ELR (cell line): ENCODE measurements at regions not wholly inside any gene's neighbourhood (a gene's known extent, or its start where the extent isn't known, plus 50 kb on each side); places are given as distances from the start of the nearest gene placed in this dataset.
"Not testable (repeated sequence)": the region's sequence is repeated elsewhere in the genome, so short reads cannot be mapped to it uniquely, and the experiment has no call there.

ENCODE experiments used
- DNase-seq: peaks from one replicate; pipeline ENCODE4 v3.0.0-alpha.2; 2015; ENCODE audit warnings: low read depth

DNA sequence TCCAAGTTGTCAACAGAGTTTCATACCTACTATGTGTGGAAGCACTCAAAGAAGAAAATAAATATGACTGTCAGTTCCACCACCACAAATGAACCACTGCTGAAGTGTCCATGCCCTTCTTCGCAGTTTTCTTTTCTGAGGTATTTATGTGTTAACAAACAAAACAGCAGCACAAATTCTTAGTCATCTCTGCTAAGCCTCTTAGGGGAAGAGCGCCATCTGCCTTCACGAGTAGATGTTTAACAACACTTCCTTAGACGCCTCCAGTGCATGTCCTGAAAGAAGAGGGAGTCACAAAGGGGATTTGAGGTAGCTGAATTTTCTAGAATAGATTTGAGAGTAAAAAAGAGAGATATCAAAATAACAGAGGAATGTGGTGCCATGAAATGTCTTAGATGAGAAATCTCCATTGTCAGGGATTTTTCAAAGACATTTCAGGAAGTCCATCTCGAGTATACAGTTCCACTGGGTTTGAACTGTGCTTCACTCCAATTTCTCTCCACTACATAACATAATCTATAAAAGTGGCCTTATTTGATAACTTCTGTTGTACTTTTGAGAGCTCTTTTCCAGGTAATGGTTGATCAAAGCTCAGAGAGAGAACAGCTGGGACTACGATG, 775.3 kb upstream of the POM121L12 start:
- no peak for DNase-seq

DNA sequence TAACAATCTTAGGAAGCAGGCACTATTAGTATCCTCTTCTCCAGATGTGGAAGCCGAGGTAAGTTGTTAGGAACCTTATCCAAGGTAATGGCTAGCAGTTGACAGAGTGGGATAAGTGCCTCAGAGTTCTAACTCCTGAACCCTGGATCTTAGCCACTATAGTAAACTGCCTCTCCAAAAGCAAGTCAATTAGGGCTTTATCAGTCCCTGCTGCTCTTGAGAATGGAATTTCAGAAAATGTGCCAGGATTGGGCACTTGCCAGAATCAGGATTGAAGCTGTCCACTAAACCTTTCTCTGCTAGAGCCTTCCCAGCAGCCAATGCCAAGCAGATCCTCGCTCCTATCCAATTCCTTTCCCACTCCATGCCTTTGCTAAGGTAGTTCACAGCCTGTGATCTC, 777.5 kb upstream of the POM121L12 start:
- no peak for DNase-seq

DNA sequence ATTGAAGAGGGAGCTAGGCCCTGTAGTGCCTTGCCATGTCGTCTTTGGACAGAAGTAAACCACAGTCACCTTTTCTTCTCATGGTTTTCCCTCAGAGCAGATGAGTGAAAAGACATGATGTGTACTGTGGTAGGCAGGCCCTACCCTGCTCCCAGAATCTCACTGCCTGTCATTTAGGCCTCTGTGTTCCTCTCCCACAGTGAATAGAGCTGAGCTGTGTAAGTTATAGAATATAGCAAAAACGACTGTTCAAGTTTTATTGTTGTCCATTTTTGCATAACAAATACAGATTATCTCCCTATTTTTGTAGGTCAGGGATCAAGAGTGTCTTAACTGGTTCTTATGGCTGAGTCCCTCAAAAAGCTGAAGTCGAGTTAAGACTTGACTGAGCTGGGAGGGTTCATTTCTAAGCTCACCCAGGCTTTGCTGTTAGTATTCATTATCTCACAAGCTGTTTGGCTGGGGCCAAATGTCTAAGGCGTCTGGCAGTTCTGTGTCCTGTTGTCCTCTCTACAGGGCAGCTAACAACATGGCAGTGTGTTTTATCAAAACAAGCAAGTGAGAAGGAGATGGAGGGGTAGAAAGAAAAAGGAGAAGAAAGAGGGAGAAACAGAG, 780.9 kb upstream of the POM121L12 start:
- DNase-seq: no peak

DNA sequence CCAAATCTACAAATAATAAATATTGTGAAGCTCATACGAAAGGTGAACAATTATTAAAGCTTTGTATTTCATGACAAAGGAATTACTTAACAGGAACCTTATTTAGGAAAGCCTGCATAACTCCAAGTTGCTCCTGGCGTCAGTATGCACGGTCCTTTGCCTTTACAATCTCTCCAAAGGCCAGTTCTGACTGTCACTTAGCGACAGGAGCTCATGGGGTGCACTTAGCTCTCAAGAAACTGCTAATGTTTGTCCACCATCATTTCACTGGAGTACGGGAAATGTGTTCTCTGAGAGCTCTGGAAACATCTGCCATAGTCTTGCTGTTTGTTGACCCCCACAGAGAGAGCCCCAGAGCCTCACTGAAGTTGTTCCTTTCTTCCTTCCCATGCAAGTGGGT, 781.5 kb upstream of the POM121L12 start:
- DNase-seq: no peak

DNA sequence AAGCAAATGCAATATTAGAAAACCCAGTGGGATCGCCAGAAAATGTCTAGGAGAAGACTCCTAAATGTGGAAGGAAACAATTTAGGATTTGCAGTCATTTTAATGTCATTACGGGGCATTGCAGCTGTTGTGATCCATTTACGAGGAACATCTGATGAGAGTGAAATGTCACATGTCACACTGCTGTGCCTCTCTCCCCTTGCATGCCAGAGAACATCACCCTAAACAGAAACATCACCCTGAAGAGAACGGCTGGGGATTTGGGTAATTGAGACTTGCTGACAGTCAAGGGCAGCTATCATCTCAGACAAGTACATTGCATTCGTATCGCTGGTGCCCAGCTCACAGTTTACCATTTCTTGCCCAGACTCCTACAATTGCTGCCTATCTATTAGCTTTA, 785.7 kb upstream of the POM121L12 start:
- DNase-seq: no peak

DNA sequence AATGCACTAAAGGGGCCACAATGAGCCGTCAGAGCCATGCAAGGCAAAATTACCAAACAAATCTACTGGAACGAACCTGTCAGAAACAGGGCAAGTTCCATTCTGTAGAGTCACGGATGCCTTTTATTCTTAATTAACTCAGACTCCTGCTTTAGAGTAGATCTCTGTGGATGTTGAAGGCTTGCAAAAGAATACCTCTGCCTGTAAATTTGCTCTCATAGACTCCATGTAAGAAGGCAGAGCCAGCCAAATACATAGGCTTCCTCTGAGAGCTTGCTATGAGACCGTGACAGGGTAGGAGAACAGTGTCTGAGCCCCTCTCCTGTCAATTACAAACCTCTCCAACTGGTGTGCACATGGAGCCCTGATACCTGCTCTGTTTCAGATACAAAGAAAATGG, 787.9 kb upstream of the POM121L12 start:
- DNase-seq: no peak

DNA sequence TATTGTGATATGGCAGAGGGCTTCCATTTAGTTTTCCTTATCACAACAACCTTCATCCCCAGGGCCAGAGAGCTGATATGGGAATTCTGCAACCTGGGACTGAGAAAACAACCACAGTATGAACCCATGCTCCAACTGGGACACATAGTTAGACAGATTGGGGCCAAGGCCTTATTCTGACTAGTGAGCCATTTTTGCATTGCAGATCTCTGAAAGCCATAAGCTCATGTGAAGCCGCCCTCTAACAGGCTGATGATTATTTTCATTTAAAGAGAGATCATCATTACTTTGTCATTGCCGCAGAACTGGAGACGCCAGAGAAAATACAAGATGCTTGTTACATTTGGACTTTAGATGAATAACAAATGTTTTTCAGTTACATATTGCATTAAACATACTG, 791.7 kb upstream of the POM121L12 start:
- DNase-seq: no peak

DNA sequence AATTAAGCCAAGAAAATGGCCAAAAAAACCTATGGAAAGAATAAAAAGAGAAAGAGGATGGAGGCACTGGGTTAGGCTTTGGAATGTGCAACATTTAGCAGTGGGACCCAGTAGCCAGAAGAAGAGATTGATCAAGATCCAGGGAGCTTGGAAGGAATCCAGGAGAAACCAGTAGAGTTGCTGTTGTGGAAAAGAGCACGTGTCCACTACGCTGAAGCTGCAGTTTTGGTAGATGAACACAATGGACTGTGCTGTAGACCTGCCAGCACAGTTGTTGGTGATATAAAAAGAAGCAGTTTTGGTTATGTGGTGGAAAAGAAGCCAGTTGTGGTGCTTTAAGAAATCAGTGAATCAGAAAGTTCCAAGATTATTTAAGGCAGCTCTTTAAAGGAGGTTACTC, 802.2 kb upstream of the POM121L12 start:
- DNase-seq: no peak

DNA sequence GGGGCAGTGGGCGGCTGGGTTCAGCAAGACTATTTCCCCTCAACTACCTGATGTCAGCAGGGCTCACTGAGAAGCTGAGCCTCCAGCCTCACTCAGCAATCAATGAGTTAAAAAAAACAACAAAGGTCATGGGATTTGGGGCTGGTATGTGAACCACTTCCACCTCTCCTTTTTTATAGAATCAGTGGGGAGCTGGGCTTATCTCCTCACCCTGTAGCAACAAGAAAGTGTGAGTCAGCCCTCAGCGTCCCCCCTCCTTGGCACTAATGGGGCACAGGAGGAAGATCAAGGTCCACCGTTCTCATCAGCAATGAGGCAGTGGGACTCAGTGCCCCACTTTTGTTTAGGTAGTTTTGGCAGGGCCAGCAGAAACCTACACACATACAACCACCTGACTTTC, 823.5 kb upstream of the POM121L12 start:
- DNase-seq: no peak

DNA sequence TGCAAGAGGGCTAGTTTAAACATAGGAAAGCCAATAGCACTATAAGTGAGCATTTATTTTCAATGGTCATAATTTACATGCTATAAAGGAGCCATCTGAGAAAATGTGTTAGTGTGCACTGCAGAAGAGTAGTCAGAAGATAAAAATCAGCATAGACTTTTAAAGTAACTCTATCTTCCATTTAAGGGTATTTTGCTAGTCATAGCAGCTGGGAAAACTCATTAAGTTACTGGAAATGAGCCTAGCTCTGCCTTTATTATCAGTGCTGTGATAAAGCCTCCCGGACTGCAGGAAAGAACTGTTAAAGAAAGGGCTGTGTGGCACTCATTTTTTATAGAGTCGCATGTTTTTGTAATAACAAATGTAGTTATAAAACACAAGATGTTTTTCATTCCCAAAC, 825.8 kb upstream of the POM121L12 start:
- no peak for DNase-seq

DNA sequence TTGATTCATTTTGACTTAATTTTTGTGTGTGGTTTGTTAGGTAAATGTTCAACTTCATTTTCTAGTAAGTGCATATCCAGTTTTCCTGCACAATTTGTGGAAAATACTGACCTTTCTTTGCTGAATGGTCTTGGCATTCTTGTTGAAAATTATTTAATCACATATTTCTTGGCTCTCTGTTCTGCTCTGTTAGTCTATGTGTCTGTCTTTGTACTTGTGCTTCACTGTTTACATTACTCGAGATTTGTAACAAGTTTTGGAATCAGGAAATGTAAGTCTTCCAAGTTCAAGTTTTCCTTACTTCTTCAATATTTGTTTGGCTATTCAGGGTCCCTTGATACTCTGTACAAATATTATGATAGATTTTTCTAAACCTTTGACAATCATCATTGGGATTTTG, 838.2 kb upstream of the POM121L12 start:
- no peak for DNase-seq

DNA sequence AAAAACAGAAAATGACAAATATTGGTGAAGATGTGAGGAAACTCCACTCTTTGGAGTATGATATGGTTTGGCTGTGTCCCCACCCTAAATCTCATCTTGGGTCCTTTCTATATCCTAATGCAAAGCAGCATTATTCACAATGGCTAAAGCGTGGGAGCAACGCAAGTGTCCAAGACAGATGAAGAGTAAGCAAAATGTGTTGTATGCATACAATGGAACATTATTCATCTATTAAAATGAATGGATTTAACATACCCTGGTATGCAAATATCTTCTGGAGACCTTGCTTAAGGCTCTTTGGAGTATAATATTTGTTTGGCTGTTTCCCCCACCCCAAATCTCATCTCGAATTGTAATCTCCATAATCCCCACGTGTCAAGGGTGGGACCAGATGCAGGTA, 839.8 kb upstream of the POM121L12 start:
- no peak for DNase-seq

DNA sequence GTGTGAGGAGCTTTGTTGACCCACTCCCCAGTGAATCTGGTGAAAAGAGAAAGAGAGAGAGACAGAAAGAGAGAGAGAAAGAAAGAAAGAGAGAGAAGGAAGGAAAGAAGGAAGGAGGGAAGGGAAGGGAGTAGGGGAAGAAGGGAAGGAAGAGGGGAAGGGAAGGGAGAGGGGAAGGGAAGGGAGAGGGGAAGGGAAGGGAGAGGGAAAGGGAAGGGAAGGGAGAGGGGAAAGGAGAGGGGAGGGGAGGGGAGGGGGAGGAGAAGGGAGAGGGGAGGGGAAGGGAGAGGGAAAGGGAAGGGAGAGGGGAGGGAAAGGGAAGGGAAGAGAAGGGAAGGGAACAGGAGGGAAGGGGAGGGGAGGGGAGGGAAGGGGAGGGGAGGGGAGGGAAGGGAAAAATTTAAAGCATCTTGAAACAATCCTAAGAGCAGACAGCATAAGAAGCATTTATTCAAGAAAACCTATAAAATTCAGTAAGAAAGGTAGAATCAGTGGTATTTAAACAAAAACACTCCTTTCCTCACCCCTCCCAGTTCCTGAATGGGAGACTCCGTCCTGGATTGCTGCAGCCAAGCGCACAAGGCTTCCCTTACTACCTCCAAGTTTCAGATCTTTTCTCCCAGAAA, 846.2 kb upstream of the POM121L12 start:
- DNase-seq: no peak

DNA sequence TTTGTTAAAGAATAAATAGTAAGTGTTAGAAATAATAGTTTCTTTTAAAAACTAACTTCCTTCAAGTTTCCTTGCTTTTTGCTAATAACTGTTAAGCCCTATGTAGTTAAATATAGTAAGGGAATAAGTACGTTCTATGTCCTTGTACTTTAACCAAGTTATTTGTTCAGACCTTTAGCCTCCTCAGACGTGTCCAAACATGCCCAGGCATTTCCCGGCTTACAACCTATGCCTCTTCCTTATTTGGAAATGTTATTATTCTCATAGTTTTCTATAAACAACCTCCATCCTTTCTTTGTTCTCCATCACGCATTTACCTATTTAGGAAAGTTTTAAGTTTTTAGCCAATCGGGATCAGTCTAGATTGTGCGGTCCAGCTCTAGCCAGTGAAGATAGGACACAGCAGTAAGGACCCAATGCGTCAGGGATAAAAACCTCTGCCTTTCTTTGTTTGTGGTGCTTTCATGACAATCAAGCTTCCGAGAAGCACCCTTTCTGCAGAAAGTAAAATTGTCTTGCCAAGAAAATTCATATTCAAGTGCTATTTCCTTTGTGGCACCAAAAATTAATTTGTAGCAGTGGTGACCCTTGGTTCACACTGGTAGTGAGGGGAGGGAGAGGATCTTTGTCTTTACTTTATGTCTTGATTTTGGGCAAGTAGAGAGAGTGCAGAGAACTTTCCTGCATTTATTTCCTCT, 851.3 kb upstream of the POM121L12 start:
- no peak for DNase-seq

DNA sequence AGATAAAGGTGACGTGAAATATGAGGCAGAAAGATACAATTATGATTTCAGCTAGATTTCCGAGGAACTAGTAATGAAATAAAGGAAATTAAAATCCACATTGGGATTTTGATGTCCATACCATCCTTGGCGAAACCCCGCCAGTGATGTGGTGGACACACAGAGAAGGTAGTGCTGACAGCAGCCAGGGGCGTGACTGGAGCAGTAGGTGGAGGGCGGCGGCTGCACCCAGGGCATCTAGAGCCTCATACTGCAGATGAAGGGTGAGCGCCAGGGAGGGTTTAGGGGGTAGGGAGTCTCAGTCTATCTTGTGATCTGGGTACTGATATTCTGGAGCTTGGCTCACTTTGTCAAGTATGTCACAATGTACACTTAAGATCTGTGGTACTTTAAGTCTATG, 855.5 kb upstream of the POM121L12 start:
- DNase-seq: no peak

DNA sequence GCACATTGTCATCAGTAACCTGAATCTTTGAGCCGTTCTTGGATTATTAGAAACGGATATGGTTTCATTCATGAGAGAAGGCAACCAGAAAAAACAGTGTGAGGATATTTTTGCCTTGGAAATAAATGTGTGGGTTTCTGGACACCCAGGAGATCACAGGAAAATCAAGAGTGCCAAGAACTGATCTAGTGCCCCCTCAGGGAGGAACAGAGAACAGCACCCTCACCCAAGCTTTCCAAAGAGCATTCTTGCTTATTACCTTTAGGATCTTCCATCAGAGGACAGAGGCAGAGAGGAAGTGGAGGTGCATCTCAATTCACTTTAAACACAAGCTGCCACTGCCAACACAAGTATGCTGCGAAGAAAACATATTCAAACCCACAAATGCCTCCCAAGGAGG, 851.5 kb upstream of the COBL start:
- no peak for DNase-seq

DNA sequence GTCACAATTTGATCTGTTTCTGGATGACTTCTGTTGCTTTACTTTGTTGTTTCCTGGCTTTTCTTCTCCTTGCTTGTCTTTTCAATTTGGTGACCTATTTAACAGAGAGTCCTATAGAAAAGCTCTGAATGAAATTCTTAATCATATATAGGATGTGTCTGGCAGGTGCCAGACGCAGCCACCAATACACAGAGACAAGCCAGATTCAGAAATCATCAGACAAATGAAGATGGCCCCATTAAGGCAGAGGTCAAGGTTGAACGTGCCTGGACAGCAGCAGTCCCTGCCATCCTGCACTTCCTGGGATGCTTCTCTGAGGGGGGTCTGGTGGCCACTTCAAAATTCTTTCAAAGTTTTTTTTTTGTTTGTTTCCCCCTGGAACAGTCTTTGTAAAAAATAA, 846.7 kb upstream of the COBL start:
- no peak for DNase-seq

DNA sequence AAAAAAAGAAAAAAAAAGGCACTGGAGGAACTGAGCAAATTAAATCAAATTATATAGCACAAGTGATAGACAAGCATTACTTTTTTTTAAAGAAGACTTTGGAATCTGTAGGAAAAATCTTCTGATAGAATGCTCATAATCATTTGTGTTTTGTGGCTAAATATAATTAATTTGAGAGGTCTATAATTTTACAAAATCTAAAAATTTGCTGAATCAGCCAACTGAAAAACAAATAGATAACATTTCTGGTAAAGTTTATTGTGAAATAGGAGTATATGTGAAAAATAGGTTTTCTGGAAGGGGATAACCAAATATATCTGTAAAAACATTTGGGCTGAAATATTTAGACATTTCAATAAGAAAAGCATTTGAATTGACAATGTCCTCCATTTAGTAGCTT, 844.9 kb upstream of the COBL start:
- no peak for DNase-seq

DNA sequence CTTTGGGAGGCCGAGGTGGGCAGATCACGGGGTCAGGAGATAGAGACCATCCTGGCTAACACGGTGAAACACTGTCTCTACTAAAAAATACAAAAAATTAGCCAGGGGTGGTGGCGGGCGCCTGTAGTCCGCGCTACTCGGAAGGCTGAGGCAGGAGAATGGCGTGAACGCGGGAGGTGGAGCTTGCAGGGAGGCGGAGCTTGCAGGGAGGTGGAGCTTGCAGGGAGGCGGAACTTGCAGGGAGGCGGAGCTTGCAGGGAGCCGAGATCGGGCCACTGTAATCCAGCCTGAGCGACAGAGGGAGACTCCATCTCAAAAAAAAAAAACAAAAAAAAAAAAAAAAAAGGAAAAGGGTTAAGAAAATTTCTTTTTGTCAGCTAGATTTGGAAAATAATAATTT, 842.8 kb upstream of the COBL start:
- not testable (repeated sequence) for DNase-seq

DNA sequence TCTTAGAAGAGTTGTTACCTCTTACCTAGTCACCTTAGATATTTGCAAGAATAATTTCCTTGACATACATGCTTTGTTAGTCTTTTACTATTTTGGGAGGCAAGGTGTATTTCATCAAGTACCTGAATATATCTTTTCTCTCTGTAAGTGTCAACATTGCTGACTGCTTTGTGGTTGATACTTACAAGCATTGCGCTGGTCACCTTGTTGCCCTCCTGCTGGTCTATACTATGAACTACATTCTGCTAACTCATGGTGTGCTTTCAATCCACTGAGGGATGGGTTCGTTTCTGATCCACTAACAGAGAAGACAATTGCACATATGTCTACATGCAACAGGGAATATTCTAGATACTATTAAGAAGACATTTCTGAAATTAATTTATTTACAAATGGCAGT, 837.8 kb upstream of the COBL start:
- no peak for DNase-seq

DNA sequence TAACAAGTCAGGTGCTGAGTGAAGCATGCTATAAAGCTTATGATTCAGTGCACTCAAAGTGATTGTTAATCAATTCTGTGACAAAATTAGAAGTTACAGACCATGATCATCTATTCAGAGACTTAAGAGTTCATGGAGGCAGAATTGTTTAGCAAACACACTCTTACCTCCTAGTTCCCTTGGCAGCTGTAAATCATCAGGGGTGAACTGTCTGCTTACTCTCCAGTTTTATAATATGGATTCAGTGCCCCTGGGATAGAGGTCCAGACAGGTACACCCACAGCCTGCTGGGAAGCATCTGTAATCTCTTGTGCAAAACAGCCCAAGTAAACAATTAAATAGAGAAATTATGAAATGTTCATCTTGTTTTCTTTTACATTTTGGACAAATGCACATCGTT, 835.0 kb upstream of the COBL start:
- DNase-seq: no peak

DNA sequence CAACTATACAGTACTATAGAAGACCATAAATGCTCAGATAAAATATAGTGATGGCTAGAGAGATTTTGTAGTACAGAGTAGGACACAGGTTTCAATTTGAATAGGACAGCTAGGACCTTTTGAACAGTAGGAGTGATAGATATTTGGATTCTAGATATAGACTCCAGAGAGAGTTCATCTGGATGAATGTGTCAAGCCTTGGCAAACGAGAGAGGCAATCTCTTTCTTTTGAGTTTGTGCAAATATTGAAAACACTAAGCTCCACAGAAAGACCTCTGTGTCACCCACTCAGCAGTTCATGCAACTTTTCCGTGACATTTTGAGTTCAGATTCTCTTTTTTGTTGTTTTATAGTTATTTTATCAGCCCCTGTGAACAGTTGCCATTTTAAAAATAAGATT, 834.3 kb upstream of the COBL start:
- DNase-seq: no peak

DNA sequence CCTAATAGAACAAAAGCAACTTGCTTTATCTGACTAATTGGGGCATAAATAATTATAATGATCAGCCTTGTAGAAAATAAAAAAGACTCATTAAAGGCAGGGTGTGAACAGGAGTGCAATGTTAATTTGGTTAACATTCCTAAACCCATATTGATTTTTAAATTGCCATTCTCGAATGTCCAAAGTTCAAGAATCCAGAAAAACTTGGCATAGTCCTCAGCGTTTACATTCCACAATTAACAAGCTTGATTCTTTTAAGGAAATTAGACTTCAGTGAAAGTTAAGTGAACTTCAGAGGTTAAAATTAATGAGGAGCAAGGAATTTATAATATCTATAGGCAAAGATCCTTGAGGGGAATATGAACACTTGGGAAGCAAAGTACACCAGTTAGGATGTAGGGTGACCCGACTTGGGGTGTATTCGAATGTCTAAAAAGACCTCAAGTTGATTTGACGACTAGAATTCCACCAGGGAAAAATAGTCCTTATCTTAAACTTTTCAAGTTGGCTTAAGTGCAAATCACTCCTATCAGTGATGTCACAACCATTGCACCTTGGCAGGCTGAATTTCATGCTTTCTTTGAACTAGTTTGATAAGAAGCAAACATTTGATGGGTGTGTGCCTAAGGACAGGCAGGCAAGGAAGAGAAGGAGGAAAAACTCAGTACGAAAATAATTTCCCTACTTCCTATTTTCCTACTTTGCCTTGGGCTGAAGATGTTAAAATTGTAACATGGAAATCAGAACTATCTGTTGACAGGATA, 830.4 kb upstream of the COBL start:
- DNase-seq: no peak
